ENCODE measurements at regions not wholly inside any gene's neighbourhood (a gene's known extent, or its start where the extent isn't known, plus 50 kb on each side); places are given as distances from the start of the nearest gene placed in this dataset.

DNA sequence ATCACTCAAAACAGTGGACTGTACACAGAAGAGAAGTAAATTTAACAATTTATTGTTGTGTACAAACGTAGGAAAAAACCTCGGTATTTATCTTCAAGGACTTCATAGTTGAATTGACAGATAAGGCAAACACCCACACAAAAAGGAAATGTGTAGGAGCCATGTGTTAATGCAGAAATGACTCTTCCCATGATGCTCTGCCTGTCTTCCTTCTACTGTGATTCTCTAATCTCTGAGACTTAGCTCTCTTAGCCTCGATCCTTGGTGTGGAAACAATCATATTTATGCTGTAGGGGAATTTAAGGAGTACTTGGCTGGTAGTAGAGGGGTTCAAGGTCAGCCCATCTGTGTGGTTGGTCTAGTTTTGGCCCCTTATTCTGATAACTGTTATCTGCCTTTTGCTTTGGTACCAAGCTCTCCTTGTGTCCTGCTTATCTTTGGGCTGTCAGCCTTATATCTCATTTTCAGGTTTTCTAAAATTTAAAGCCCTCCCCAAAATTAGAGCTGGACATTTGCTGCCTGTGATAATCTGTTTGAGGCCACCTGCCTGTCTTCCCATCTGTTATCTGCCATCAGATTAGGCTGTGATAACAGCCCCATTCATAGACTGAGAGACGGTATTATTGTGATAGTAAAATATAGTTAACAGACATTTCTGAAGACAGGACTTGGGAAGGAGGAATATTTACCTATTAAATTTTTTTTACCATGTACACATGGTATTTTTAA, 81.7 kb downstream of the GPR85 start:
- TF ChIP-seq, protein P1, sequence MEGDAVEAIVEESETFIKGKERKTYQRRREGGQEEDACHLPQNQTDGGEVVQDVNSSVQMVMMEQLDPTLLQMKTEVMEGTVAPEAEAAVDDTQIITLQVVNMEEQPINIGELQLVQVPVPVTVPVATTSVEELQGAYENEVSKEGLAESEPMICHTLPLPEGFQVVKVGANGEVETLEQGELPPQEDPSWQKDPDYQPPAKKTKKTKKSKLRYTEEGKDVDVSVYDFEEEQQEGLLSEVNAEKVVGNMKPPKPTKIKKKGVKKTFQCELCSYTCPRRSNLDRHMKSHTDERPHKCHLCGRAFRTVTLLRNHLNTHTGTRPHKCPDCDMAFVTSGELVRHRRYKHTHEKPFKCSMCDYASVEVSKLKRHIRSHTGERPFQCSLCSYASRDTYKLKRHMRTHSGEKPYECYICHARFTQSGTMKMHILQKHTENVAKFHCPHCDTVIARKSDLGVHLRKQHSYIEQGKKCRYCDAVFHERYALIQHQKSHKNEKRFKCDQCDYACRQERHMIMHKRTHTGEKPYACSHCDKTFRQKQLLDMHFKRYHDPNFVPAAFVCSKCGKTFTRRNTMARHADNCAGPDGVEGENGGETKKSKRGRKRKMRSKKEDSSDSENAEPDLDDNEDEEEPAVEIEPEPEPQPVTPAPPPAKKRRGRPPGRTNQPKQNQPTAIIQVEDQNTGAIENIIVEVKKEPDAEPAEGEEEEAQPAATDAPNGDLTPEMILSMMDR (conservative IDR thresholded peaks at IDR 0.05) = no peak
- H3K27ac ChIP-seq = no peak overlapping the region

DNA sequence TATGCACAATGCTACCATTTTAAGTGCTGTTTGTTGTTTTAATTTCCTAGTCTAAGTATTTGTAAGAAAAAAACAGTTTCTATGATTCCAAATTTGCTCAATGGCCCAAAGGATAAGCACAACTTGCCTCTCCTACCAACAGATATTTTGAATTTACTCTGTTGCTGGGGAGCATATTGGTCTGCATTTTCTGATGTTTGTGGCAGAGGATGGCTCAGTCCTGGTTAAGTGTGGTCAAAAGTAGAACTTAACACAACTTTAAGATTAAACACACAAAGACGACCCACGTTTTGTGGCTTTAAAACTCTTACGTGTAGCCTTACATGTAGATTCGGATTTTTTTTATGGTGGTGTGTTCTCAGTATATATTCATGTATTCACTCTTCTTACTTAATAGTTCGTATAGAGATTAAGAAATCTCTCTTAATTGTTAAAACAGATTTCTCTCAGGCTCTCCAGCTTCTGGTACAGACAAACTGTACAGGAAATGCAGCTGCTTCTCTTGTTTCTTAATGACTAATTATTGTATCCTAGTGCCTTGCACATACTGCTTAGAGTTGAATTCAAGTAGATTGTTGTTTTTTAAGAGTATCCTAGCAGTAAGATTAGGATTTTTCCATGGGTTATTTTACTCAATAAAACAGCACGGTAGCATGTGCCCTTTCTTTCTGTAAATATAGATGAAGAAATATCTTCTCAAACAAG, 86.2 kb downstream of the GPR85 start:
- TF ChIP-seq, protein P1 (conservative IDR thresholded peaks at IDR 0.05) = no peak
- H3K27ac ChIP-seq = no peak overlapping the region

DNA sequence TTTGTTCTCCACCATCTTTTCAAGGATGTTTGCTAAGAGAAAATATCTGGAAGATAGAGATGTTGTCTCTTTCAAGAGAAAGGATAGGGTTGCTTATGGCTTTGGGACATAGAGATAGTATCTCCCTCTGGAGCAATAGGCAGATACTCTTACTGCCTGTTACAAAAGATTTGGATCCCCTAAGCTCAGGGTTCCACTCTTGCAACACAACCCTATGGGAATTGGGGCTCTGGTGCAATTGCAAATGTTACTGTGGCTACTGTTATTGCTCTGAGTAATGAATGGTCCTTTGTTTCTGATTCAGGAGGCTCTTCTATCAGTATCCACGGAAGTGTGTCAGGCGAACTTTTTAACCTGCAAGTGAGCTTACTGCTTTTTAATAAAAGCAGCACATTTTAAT, 88.8 kb downstream of the GPR85 start:
- H3K27ac ChIP-seq = no peak overlapping the region
- TF ChIP-seq, protein P1 (conservative IDR thresholded peaks at IDR 0.05) = no peak

DNA sequence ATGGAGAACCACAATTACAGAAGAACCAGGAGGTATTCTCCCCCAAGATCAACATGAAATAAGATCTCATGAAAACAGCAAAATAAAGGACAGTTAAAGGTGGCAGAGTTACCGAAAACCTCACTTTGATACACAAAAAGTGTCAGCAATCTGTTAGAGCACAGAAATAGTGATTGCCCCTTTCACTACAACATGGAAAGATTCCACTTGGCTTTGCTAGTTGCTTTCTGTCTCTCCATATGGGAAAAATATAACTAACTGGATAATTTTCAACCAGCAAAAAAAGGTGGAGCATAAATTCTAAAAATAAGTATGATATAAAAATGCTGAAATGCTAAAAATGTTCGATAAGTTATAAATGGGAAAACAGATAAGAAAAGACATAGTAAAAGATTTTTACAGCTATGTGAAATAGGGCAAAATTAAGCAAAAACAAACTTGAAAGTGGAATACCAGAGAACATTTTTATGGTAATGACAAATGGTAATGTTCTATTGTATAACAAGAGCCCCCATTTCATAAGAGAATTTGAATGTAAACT, 90.2 kb downstream of the GPR85 start:
- TF ChIP-seq, protein P1 (conservative IDR thresholded peaks at IDR 0.05) = no peak
- H3K27ac ChIP-seq = no peak overlapping the region

DNA sequence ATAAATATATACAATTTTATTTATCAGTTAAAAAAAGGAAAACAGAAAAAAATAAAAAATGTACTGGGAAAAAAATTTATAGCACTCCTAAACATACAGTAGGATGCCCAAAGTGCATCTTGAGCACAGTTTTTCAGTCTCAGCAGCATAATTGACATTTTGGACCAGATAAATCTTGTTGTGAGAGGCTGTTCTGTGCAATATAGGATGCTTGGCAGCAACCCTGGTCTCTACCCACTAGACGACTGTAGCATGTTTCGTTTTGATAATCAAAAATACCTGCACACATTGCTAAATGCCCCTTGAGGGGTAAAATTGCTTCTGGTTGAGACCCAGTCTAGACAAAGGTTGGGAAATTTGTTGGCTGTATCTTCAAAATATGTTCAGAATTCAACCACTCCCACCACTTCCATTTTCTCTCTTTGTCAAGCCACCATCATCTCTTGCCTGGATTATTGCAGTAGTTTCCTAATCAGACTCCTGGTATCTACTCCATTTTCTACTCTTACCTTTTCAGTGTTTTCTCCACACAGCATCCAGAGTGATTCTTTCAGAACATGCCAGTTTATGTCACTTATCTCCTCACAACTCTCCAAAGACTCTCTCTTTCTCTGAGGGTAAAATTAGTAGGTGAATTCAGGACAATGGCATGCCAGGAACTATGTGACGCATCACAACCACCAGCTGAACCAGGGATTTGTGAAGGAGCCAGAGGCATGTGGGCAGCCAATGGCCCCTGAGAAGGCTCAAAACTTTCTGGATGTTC, 91.4 kb downstream of the GPR85 start:
- TF ChIP-seq, protein P1 (conservative IDR thresholded peaks at IDR 0.05) = no peak
- no peak overlapping the region for H3K27ac ChIP-seq

DNA sequence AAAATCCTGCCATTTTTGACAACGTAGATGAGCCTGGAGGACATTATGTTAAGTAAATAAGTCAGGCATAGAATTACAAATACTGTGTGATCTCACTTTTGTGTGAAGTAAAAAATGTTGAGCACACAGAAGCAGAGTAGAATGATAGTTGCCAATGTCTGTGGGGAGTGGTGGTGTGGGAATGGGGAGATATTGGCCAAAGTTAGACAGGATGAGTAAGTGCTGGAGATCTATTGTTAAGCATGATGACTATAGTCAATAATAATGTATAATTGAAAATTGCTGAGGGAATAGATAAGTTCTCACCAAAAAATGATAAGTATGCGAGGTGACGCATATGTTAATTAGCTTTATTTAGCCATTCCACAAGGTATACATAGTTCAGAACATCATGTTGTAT, 92.0 kb downstream of the GPR85 start:
- TF ChIP-seq, protein P1 (conservative IDR thresholded peaks at IDR 0.05) = no peak
- no peak overlapping the region for H3K27ac ChIP-seq

DNA sequence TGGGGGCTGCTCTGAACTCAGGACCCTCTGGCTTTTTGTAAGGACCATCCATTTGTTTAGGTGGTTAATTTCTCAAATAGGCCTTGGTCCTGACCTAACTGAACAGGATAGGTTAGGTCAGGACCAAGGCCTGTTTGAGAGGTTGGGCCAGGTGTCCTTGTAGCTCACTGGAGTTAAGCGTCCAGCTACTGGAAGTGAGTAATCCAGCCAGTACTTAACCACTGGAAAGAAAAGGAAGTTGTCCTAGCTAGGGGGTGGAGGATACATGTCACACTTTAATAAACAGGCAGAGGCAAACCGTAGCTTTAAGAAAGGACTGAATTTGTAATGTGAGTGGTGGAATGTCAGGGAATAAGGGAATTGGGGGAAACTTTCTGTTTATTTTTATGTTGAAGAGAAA, 96.0 kb downstream of the GPR85 start:
- TF ChIP-seq, protein P1 (conservative IDR thresholded peaks at IDR 0.05) = no peak
- H3K27ac ChIP-seq = no peak overlapping the region
